ENCODE measurements at regions not wholly inside any gene's neighbourhood (a gene's known extent, or its start where the extent isn't known, plus 50 kb on each side); places are given as distances from the start of the nearest gene placed in this dataset.

GRCh38 chr2:222809582-222809981 lies 51.3 kb upstream of the ACSL3 start:
- no peaks in the 10 kb centered on the region for H3K27me3 ChIP-seq
- WGBS, 2 donors, result 95 to 97% methylated on average over 2 of the region's 2 CpGs
- TF ChIP-seq POLR2A (IDR thresholded peaks at IDR 0.05) (no peak), POLR2AphosphoS5 (IDR thresholded peaks at IDR 0.05) (no peak), EP300 (IDR thresholded peaks at IDR 0.05) (no peak), CTCF (IDR thresholded peaks at IDR 0.05) (no peak)
- H3K36me3 ChIP-seq, result no peaks in the 10 kb centered on the region
- no peak for DNase-seq
- no peak overlapping the region for H3K4me3 ChIP-seq
- H3K27ac ChIP-seq, result no peak overlapping the region
- intact Hi-C loops (cut with DNase I), result no loop called here
- no peaks in the 10 kb centered on the region for H3K9me3 ChIP-seq
- no peaks in the 10 kb centered on the region for H3K4me1 ChIP-seq

- no peaks in the 10 kb centered on the region for H3K9me3 ChIP-seq
- no peaks in the 10 kb centered on the region for H3K27me3 ChIP-seq
- H3K27ac ChIP-seq, result no peak overlapping the region
- intact Hi-C loops (cut with DNase I), result no loop called here
- TF ChIP-seq EP300 (IDR thresholded peaks at IDR 0.05) (no peak), POLR2AphosphoS5 (IDR thresholded peaks at IDR 0.05) (no peak), POLR2A (IDR thresholded peaks at IDR 0.05) (no peak), CTCF (IDR thresholded peaks at IDR 0.05) (no peak)
- no peaks in the 10 kb centered on the region for H3K4me1 ChIP-seq
- no peaks in the 10 kb centered on the region for H3K36me3 ChIP-seq
- 95 to 97% methylated on average over 5 of the region's 5 CpGs for WGBS, 2 donors
- no peak overlapping the region for H3K4me3 ChIP-seq
- no peak for DNase-seq
Measured at GRCh38 chr2:222810044-222810443, 50.8 kb upstream of the ACSL3 start.

All from sigmoid colon (tissue), 6 donors.